COLO829 (cell line): ENCODE measurements at regions not wholly inside any gene's neighbourhood (a gene's known extent, or its start where the extent isn't known, plus 50 kb on each side); places are given as distances from the start of the nearest gene placed in this dataset.
"Not testable (repeated sequence)": the region's sequence is repeated elsewhere in the genome, so short reads cannot be mapped to it uniquely, and the experiment has no call there.

Experiments used
- DNase-seq: peaks from one replicate; pipeline ENCODE4 v3.0.0; 2012; ENCODE audit warnings: low spot score

DNA sequence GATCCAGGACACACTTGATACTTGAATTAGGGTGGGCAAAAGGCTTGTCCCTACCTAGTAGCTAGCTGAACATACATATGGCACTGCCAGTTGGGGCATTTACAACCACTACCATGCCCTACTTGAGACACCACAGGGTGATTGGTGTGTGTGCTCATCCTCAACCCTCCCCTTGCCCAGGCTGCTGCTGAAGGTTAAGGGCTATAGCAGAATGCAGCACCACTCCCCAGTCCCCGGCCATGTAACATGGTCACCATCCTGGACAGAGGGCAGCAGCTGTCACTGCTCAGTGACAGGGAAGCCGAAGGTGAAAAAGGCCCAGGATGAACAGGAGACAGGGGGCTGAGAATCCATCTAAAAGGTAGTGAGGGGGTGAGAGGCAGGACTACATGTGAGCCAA is 273.9 kb upstream of the SGCD start:
- DNase-seq = no peak

GRCh38 chr5:156076912-156077311 is 250.1 kb upstream of the SGCD start:
- DNase-seq = no peak

- DNase-seq = no peak
These were observed 239.3 kb upstream of the SGCD start for GRCh38 chr5:156087577-156088110.

GRCh38 chr5:156089955-156090940 is 236.7 kb upstream of the SGCD start:
- not testable (repeated sequence) for DNase-seq

- DNase-seq = peak; percentile 49
These were observed 233.9 kb upstream of the SGCD start for GRCh38 chr5:156093024-156093423.

GRCh38 chr5:156094001-156094400 is 233.0 kb upstream of the SGCD start:
- DNase-seq = no peak

DNA sequence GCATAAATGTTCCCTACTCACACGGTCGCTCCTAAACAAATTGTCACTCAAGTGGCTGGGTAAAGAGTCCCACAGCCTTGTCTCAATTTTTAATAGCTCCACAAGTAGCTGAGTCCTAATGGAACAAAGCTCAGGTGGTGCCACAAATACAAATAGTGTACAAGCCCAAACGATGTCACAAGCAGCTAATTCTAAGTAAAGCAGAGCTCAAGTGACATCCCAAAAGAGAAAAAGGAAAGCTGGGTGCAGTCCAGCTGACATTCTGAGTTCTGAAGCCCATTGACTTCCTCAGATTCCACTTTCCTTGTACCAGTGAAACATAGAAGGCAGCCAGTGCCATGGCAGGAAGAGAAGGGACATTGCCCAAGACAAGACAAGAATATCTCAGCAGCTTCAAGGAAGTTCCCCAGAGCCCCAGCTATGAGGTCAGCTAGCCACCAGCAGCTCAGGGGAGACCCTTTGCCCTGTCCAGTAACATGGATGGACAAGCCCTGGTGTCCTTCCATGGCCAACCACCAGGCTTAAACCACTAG is 231.2 kb upstream of the SGCD start:
- no peak for DNase-seq

DNA sequence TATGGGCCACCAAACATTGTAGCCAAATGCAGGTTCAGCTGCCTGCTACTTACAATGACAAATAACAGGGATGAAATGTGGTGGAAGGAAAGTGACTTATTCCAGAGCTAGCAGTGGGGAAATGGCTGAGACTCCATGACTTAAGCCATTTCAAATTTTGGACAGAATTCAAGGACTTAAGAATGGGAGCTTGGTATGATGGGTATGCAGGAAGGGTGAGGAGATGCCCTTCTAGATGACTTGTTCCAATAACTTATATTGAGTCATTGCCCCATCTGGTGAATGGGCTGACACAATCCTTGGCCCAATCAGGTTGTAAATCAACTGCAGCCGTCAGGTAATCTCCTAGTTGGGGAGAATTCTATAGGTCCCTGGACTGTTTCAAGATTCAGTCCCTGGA is 230.7 kb upstream of the SGCD start:
- no peak for DNase-seq

DNA sequence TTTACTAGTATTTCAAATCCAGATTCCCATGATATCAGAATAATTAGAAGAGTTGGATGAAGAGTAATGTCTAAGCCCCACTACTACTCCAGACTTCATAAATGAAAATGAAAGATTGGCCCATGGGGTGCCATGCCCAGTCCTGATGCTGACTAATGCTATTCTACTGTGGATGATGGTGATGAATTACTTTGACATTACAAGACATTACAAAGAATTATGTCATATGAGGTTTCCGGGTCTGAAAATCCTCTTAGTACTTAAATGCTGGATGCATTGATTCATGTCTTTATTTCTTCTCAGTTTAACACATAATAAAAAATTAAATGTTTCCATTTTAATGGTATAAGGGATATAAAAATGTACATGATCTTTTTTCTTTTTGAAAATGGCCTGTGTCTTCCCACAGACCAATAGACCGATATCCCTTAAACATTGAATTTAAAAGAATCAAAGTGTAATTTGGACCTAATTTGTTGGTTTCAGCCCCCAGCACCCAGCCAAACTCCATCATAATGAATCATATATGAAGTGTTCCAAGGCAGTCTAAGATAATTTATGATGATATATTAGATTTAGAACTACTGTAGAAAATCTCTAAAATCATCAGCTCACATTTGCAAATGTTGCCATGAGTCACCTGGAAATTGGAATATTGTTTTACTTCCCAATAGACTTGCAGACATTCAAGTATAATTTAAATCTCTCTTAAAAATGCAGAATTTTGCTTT is 223.6 kb upstream of the SGCD start:
- DNase-seq = no peak

- DNase-seq = no peak
These were observed 217.5 kb upstream of the SGCD start for GRCh38 chr5:156109317-156110023.

- DNase-seq = no peak
These were observed 207.3 kb upstream of the SGCD start for GRCh38 chr5:156119692-156120091.

DNA sequence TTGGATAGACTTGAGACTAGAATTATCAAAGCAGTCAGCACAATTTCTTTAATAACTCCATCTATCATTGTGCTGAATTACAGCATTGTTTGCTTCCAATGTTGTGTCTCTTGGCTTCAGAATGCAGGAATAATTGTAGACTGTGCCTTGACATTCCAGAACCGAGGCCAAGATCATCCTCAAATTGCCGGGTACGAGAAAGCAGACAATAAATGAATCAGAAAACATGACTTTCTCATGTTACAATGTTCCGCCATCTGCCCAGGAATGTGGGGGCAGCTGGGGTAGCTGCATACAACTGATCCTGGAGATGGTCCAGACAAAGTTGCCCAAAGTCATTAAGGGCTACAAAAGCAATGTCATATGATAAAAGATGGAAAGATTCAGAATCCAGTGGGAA is 206.2 kb upstream of the SGCD start:
- no peak for DNase-seq

GRCh38 chr5:156121234-156121633 is 205.7 kb upstream of the SGCD start:
- no peak for DNase-seq

DNA sequence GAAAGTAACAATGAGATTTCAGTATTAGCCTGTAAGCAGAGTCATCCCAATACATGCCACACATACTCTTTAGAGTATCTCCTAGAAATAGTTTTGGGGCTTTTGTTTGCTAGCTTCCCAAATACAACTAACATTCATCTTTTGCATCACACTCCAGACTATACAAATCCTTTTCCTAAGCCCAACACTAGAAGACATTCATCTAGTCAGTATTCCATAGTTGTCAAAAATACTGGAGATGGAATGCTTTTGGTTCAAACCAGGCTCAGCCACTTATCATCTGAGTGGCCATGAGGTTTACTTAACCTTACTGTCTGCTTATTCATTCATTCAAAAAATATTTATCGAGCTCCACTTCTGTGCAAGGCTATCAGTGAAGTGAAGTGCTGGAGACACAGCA is 205.1 kb upstream of the SGCD start:
- no peak for DNase-seq

GRCh38 chr5:156124708-156125107 is 202.3 kb upstream of the SGCD start:
- no peak for DNase-seq

GRCh38 chr5:156125118-156125517 is 201.8 kb upstream of the SGCD start:
- DNase-seq = no peak

GRCh38 chr5:156126716-156127115 is 200.2 kb upstream of the SGCD start:
- DNase-seq = no peak

DNA sequence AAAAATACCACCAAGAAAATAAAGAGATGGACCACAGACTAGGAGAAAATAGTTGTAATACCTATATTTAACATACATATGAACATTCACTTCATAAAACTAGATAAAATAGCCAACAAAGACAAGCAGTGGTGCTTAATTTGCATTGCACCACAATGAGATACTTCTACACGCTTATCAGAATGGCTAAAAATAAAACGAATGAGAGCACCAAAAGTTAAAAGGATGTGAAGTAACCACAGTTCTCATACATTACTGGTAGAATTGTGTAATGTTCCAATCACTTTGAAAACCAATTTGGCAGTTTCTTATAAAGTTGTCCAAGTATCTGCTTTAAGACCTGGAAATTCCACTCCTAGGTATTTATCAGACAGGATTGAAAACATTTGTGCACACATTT is 198.9 kb upstream of the SGCD start:
- DNase-seq = no peak

- no peak for DNase-seq
These were observed 192.7 kb upstream of the SGCD start for GRCh38 chr5:156134216-156134615.

- no peak for DNase-seq
These were observed 191.4 kb upstream of the SGCD start for GRCh38 chr5:156135531-156135930.

GRCh38 chr5:156137071-156137869 is 189.7 kb upstream of the SGCD start:
- no peak for DNase-seq
